Breast epithelium (tissue), 3 donors: ENCODE measurements at regions not wholly inside any gene's neighbourhood (a gene's known extent, or its start where the extent isn't known, plus 50 kb on each side); places are given as distances from the start of the nearest gene placed in this dataset.
"Not testable (repeated sequence)": the region's sequence is repeated elsewhere in the genome, so short reads cannot be mapped to it uniquely, and the experiment has no call there.

ENCODE experiments used
- CTCF ChIP-seq, 3 donors: fragments of 450-650 bp; IDR thresholded peaks; one replicate each; pipeline ENCODE4 v1.5.1; 2016 to 2017; ENCODE audit warnings: antibody characterized with exemption in 3 of 3, mild to moderate bottlenecking in 3 of 3, moderate library complexity in 3 of 3
- POLR2A ChIP-seq: fragments of 450-650 bp; IDR thresholded peaks from one replicate; pipeline ENCODE4 v1.6.1; 2016; ENCODE audit warnings: antibody characterized with exemption, mild to moderate bottlenecking, moderate library complexity
- POLR2AphosphoS5 ChIP-seq, 3 donors: sonication (generic); formaldehyde crosslinking; IDR thresholded peaks; one replicate each; pipeline ENCODE4 v1.6.1; 2017; ENCODE audit warnings: antibody characterized with exemption in 3 of 3

DNA sequence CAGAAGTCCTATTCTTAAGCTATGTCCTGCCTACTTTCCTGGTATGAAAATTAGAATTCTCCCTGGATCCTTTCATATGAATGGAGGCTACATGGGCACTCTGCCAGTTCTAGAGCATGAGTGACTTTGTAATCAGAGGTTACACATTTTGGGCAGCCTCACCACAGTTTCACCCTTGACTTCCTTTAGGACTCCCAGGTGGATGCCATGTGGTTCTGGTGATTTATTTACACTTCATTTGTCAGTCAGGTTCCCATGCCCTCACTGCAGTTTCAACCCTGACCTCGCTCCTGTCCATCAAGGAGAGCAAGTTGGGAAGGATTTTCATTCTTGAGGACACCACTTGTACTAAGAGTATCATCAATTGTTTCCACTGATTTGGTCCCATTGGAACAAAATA is 344.4 kb upstream of the FRG2C start:
- TF ChIP-seq POLR2A; CTCF (IDR thresholded peaks at IDR 0.05); POLR2AphosphoS5 (IDR thresholded peaks at IDR 0.05): not testable (repeated sequence)
